Panc1 (cell line): ENCODE measurements at regions not wholly inside any gene's neighbourhood (a gene's known extent, or its start where the extent isn't known, plus 50 kb on each side); places are given as distances from the start of the nearest gene placed in this dataset.

Experiments
- ATAC-seq: fragments of 200-7000 bp; cut with Tn5 transposase; 2 replicates; pipeline ENCODE4 v1.9.1; 2020; ENCODE audit warnings: mild to moderate bottlenecking, moderate library complexity
- BruUV-seq: library from RNA; stranded (reverse); fragments of 400-500 nt; replicated peaks from 2 replicates; lab custom pipeline; 2021; lab: Mats Ljungman, UMichigan
- CTCF ChIA-PET: fragments of 300-600 bp; sonication (Branson Sonifier 250); formaldehyde crosslinking; loops from one replicate; lab custom pipeline; 2022; ENCODE audit warnings: antibody characterized with exemption; lab: Charles Lee
- POLR2A ChIA-PET: fragments of 300-600 bp; sonication (Branson Sonifier 250); formaldehyde crosslinking; loops from one replicate; lab custom pipeline; 2022; ENCODE audit warnings: antibody characterized with exemption; lab: Charles Lee
- DNase-seq: peaks from one replicate; pipeline ENCODE4 v3.0.0-alpha.2; 2010; ENCODE audit warnings: low read depth, low spot score
- H3K27ac ChIP-seq: 2 replicates; pipeline ENCODE4 v1.5.1; 2011; ENCODE audit warnings: mild to moderate bottlenecking, low read length, inconsistent platforms
- H3K27me3 ChIP-seq: fragments of 200-500 bp; sonication (Bioruptor generic); 2 replicates; pipeline ENCODE4 v1.6.0; 2014; ENCODE audit warnings: low read length, inconsistent platforms; ENCODE audit not compliant: control insufficient read depth, insufficient read depth
- H3K36me3 ChIP-seq: fragments of 200-500 bp; sonication (Bioruptor generic); 2 replicates; pipeline ENCODE4 v1.5.1; 2014; ENCODE audit warnings: inconsistent platforms, mild to moderate bottlenecking, low read length, moderate library complexity; ENCODE audit not compliant: control insufficient read depth, insufficient read depth
- H3K4me1 ChIP-seq: 2 replicates; pipeline ENCODE4 v1.5.1; 2011; ENCODE audit warnings: inconsistent platforms, mild to moderate bottlenecking, low read length, moderate library complexity; ENCODE audit not compliant: control insufficient read depth, insufficient read depth
- H3K4me3 ChIP-seq, 2 experiments: 2 replicates each; pipeline ENCODE4 v1.5.1; 2011 to 2012; ENCODE audit warnings: low read depth in 2 of 2, low read length in 2 of 2, mild to moderate bottlenecking in 2 of 2, inconsistent platforms in 1 of 2, moderate library complexity in 1 of 2
- H3K9me3 ChIP-seq: fragments of 200-500 bp; sonication (Bioruptor generic); 2 replicates; pipeline ENCODE4 v1.5.1; 2014; ENCODE audit warnings: low read depth, mild to moderate bottlenecking, inconsistent platforms, low read length, moderate library complexity; ENCODE audit not compliant: control insufficient read depth, insufficient read depth
- POLR2AphosphoS5 ChIP-seq: IDR thresholded peaks from 2 replicates; pipeline ENCODE4 v1.6.1; 2012; ENCODE audit warnings: mild to moderate bottlenecking, low read depth, low read length, moderate library complexity
- SIN3A ChIP-seq: IDR thresholded peaks from 2 replicates; pipeline ENCODE4 v1.6.1; 2012; ENCODE audit warnings: low read depth, mild to moderate bottlenecking, low read length, moderate library complexity, borderline replicate concordance; ENCODE audit not compliant: insufficient read depth
- TCF7L2 ChIP-seq: IDR thresholded peaks from 2 replicates; pipeline ENCODE4 v1.6.1; 2011; ENCODE audit warnings: mild to moderate bottlenecking, low read depth, low read length, inconsistent platforms
- in situ Hi-C: cut with HindIII; loops from 2 replicates; pipeline ENCODE4 v1.10.0; 2016; ENCODE audit warnings: low sequenced_read_pairs, low pct_unique_long_range_greater_than_20kb
- intact Hi-C: fragments of 100-400 bp; cut with micrococcal nuclease; formaldehyde crosslinking; loops from one replicate; pipeline ENCODE4 v1.10.0; 2022; ENCODE audit not compliant: unreplicated experiment
- TF ChIP-seq, protein P1 (sequence below), 2 experiments: IDR thresholded peaks; 2 replicates each; pipeline ENCODE4 v1.6.1; 2011 to 2012; ENCODE audit warnings: low read depth in 2 of 2, control low read depth in 1 of 2, low read length in 1 of 2, mild to moderate bottlenecking in 1 of 2, moderate library complexity in 1 of 2; ENCODE audit not compliant: insufficient read depth in 1 of 2
- TF ChIP-seq, protein P2 (sequence below): fragments of 450-650 bp; IDR thresholded peaks from 2 replicates; pipeline ENCODE4 v1.5.1; 2017; ENCODE audit warnings: mild to moderate bottlenecking

DNA sequence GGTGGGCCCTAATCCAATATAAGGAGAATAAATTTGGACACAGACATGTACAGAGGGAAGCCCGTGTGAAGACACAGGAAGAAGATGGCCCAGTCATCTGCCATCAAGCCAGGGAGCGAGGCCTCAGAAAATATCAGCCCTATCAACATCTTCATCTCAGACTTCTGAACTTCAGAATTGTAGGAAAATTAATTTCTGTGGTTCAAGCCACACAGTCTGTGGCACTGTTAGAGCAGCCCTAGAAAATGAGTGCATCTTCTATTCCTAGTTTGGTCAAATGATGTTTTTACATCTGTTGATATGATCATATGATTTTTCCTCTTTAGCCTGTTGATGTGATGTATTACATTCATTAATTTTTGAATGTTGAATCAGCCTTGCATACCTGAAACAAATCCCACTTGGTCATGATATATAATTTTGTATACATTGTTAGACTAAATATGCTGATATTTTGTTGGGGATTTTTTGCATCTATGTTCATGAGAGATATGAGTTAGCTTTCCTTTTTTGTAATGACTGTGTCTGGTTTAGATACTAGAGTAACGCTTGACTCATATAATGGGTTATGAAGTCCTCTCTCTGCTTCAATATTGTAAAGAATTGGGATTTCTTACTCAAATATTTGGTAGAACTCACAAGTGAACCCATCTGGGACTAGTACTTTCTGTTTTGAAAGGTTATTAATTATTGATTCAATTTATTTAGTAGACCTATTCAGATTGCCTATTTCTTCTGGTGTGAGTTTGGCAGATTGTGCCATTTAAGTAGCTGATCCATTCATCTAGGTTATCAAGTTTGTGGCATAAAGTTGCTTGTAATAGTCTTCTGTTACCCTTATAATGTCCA is 451.4 kb downstream of the EIPR1 start:
- no TSS peak for BruUV-seq
- H3K9me3 ChIP-seq, result no peaks in the 10 kb centered on the region
- ATAC-seq (no peak), DNase-seq (no peak)
- ChIA-PET CTCF (no interaction called here), POLR2A (no interaction called here)
- H3K36me3 ChIP-seq, result no peaks in the 10 kb centered on the region
- H3K27me3 ChIP-seq, result no peaks in the 10 kb centered on the region; the same call in 1 of the 2 replicates
- no peak overlapping the region for H3K27ac ChIP-seq
- TF ChIP-seq, protein P1, sequence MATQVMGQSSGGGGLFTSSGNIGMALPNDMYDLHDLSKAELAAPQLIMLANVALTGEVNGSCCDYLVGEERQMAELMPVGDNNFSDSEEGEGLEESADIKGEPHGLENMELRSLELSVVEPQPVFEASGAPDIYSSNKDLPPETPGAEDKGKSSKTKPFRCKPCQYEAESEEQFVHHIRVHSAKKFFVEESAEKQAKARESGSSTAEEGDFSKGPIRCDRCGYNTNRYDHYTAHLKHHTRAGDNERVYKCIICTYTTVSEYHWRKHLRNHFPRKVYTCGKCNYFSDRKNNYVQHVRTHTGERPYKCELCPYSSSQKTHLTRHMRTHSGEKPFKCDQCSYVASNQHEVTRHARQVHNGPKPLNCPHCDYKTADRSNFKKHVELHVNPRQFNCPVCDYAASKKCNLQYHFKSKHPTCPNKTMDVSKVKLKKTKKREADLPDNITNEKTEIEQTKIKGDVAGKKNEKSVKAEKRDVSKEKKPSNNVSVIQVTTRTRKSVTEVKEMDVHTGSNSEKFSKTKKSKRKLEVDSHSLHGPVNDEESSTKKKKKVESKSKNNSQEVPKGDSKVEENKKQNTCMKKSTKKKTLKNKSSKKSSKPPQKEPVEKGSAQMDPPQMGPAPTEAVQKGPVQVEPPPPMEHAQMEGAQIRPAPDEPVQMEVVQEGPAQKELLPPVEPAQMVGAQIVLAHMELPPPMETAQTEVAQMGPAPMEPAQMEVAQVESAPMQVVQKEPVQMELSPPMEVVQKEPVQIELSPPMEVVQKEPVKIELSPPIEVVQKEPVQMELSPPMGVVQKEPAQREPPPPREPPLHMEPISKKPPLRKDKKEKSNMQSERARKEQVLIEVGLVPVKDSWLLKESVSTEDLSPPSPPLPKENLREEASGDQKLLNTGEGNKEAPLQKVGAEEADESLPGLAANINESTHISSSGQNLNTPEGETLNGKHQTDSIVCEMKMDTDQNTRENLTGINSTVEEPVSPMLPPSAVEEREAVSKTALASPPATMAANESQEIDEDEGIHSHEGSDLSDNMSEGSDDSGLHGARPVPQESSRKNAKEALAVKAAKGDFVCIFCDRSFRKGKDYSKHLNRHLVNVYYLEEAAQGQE (IDR thresholded peaks at IDR 0.05; ENCODE audit: insufficient read depth in 1 of 2, low read depth in 2 of 2, low read length in 1 of 2), result no peak
- no peak for TF ChIP-seq POLR2AphosphoS5
- TF ChIP-seq, protein P2, sequence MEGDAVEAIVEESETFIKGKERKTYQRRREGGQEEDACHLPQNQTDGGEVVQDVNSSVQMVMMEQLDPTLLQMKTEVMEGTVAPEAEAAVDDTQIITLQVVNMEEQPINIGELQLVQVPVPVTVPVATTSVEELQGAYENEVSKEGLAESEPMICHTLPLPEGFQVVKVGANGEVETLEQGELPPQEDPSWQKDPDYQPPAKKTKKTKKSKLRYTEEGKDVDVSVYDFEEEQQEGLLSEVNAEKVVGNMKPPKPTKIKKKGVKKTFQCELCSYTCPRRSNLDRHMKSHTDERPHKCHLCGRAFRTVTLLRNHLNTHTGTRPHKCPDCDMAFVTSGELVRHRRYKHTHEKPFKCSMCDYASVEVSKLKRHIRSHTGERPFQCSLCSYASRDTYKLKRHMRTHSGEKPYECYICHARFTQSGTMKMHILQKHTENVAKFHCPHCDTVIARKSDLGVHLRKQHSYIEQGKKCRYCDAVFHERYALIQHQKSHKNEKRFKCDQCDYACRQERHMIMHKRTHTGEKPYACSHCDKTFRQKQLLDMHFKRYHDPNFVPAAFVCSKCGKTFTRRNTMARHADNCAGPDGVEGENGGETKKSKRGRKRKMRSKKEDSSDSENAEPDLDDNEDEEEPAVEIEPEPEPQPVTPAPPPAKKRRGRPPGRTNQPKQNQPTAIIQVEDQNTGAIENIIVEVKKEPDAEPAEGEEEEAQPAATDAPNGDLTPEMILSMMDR, result no peak
- no peak for TF ChIP-seq TCF7L2
- TF ChIP-seq SIN3A, result no peak
- no peaks in the 10 kb centered on the region for H3K4me1 ChIP-seq
- in situ Hi-C loops (no loop called here), intact Hi-C loops (no loop called here)
- H3K4me3 ChIP-seq, result no peak overlapping the region

DNA sequence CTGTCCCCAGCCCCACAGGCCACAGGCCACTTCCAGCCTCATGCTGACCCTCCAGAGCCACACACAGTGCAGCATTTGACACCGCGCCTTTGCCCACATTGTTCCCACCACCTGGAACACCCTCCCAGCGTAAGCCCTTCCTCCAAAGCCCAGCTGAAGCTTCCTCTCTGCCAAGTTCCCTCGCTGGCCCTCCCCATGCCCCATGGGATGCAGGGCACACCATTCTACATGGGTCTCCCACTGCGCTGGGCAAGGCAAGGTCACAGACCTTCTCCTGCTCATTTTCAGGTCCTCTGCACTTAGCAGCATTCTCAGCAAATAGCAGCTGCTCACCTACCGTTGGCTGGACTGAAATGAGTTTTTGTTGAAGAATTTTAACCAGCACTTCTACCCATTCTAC is 455.5 kb downstream of the EIPR1 start:
- no peak for TF ChIP-seq TCF7L2
- TF ChIP-seq, protein P1 (IDR thresholded peaks at IDR 0.05; ENCODE audit: insufficient read depth in 1 of 2, low read depth in 2 of 2, low read length in 1 of 2), result no peak
- TF ChIP-seq, protein P2, result no peak
- TF ChIP-seq SIN3A, result no peak
- TF ChIP-seq POLR2AphosphoS5, result no peak
- in situ Hi-C loops, result no loop called here
- no peaks in the 10 kb centered on the region for H3K4me1 ChIP-seq
- no peak overlapping the region for H3K27ac ChIP-seq
- no peaks in the 10 kb centered on the region; the same call in 1 of the 2 replicates for H3K27me3 ChIP-seq
- H3K36me3 ChIP-seq, result no peaks in the 10 kb centered on the region
- no peak for ATAC-seq
- no peak overlapping the region for H3K4me3 ChIP-seq
- ChIA-PET CTCF (no interaction called here), POLR2A (no interaction called here)
- intact Hi-C loops, result loop anchor here (1.0 kb wide), 1 partner anchor 41 kb away; no protein-coding TSS in a partner anchor
- DNase-seq, result no peak
- H3K9me3 ChIP-seq, result no peaks in the 10 kb centered on the region
- BruUV-seq, result no TSS peak
